Colonic mucosa (tissue), 4 donors: ENCODE measurements at regions not wholly inside any gene's neighbourhood (a gene's known extent, or its start where the extent isn't known, plus 50 kb on each side); places are given as distances from the start of the nearest gene placed in this dataset.

Source experiments
- DNase-seq: peaks from one replicate; pipeline ENCODE4 v3.0.0-alpha.2; 2020
- H3K27ac ChIP-seq: fragments of 200-600 bp; one replicate; pipeline ENCODE4 v1.8.0; 2021
- H3K27me3 ChIP-seq: fragments of 200-600 bp; one replicate; pipeline ENCODE4 v1.8.0; 2021
- H3K36me3 ChIP-seq: fragments of 200-600 bp; one replicate; pipeline ENCODE4 v1.8.0; 2021
- H3K4me1 ChIP-seq: fragments of 200-600 bp; one replicate; pipeline ENCODE4 v1.8.0; 2021; ENCODE audit warnings: mild to moderate bottlenecking
- H3K4me3 ChIP-seq: fragments of 200-600 bp; one replicate; pipeline ENCODE4 v1.8.0; 2021
- H3K9ac ChIP-seq, 2 donors: one replicate each; pipeline ENCODE4 v1.7.0; 2013; ENCODE audit warnings: control low read depth in 2 of 2, low read depth in 2 of 2, low read length in 2 of 2
- H3K9me3 ChIP-seq: fragments of 200-600 bp; one replicate; pipeline ENCODE4 v1.8.0; 2021
- intact Hi-C: fragments of 100-400 bp; cut with DNase I; formaldehyde crosslinking; loops from one replicate; pipeline ENCODE4 v1.14.1; 2022
- TF ChIP-seq, protein P1 (sequence below): fragments of 200-600 bp; IDR thresholded peaks from one replicate; pipeline ENCODE4 v1.8.0; 2022; ENCODE audit warnings: antibody characterized with exemption, mild to moderate bottlenecking
- donor health status: healthy.
- donor health status: DM: no; HTN: no; CAD: no.
- donor health status: DM: no; HTN: no; CAD: no.

GRCh38 chr5:125291447-125291846 is 545.0 kb upstream of the ZNF608 start:
- intact Hi-C loops: no loop called here
- Histone ChIP-seq H3K9ac (no peak overlapping the region), H3K4me3 (no peak overlapping the region), H3K27me3 (no peaks in the 10 kb centered on the region), H3K4me1 (no peaks in the 10 kb centered on the region), H3K9me3 (no peaks in the 10 kb centered on the region), H3K27ac (no peak overlapping the region), H3K36me3 (no peaks in the 10 kb centered on the region)
- DNase-seq: no peak
- TF ChIP-seq, protein P1, sequence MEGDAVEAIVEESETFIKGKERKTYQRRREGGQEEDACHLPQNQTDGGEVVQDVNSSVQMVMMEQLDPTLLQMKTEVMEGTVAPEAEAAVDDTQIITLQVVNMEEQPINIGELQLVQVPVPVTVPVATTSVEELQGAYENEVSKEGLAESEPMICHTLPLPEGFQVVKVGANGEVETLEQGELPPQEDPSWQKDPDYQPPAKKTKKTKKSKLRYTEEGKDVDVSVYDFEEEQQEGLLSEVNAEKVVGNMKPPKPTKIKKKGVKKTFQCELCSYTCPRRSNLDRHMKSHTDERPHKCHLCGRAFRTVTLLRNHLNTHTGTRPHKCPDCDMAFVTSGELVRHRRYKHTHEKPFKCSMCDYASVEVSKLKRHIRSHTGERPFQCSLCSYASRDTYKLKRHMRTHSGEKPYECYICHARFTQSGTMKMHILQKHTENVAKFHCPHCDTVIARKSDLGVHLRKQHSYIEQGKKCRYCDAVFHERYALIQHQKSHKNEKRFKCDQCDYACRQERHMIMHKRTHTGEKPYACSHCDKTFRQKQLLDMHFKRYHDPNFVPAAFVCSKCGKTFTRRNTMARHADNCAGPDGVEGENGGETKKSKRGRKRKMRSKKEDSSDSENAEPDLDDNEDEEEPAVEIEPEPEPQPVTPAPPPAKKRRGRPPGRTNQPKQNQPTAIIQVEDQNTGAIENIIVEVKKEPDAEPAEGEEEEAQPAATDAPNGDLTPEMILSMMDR: no peak

DNA sequence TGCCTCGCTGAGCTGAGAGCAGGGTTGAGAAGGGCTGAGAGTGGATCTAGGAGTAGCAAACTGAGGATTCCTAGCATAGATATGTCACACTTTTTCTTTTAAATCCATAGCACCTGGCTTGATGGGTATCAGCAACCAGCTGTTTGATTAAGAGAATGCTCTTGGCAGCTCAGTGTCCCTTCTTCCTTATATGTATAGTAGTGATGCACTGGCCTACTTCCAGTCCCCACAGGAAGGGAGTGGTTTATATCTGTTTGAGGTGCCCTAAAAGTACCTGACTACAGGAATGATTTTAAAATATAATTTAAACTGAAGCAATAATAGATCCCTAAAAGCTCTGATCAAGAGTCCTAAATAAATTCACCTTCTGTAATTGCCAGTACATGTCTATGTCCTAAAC is 546.8 kb upstream of the ZNF608 start:
- no peak overlapping the region for H3K9ac ChIP-seq
- no peaks in the 10 kb centered on the region for H3K27me3 ChIP-seq
- H3K27ac ChIP-seq: no peak overlapping the region
- no peaks in the 10 kb centered on the region for H3K9me3 ChIP-seq
- no peaks in the 10 kb centered on the region for H3K4me1 ChIP-seq
- intact Hi-C loops: no loop called here
- no peak for DNase-seq
- H3K4me3 ChIP-seq: no peak overlapping the region
- H3K36me3 ChIP-seq: no peaks in the 10 kb centered on the region
- TF ChIP-seq, protein P1: no peak

DNA sequence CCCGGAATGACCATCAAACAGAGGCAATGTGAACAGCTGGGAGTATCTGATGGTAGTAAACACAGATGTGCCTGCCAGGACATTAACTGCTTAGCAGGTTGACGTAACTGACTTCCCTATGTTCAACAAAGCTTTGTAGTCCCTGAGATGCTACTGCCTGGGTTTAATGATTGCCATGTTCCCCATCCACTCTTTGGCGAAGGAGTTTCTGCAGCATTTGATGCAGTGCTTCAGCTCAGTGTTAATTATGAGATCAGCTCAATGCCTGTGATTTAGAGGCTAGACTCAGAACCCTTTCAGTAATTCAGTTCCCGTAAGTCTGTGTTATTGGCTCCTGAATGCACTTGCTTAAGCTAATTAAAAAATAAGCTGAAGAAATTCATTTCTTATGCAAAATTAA is 547.3 kb upstream of the ZNF608 start:
- TF ChIP-seq, protein P1: no peak
- Histone ChIP-seq H3K9ac (no peak overlapping the region), H3K4me1 (no peaks in the 10 kb centered on the region), H3K9me3 (no peaks in the 10 kb centered on the region), H3K36me3 (no peaks in the 10 kb centered on the region), H3K27me3 (no peaks in the 10 kb centered on the region), H3K27ac (no peak overlapping the region), H3K4me3 (no peak overlapping the region)
- DNase-seq: no peak
- intact Hi-C loops: no loop called here

- no peak overlapping the region for H3K4me3 ChIP-seq
- no peaks in the 10 kb centered on the region for H3K9me3 ChIP-seq
- H3K36me3 ChIP-seq: no peaks in the 10 kb centered on the region
- no peaks in the 10 kb centered on the region for H3K4me1 ChIP-seq
- H3K27ac ChIP-seq: no peak overlapping the region
- no peak overlapping the region for H3K9ac ChIP-seq
- DNase-seq: no peak
- TF ChIP-seq, protein P1: no peak
- intact Hi-C loops: no loop called here
- no peaks in the 10 kb centered on the region for H3K27me3 ChIP-seq
Observed at GRCh38 chr5:125294844-125295243, 548.4 kb upstream of the ZNF608 start.

- no peaks in the 10 kb centered on the region for H3K27me3 ChIP-seq
- TF ChIP-seq, protein P1: no peak
- no peaks in the 10 kb centered on the region for H3K9me3 ChIP-seq
- H3K27ac ChIP-seq: no peak overlapping the region
- intact Hi-C loops: no loop called here
- H3K9ac ChIP-seq: no peak overlapping the region
- no peaks in the 10 kb centered on the region for H3K4me1 ChIP-seq
- DNase-seq: no peak
- no peak overlapping the region for H3K4me3 ChIP-seq
- H3K36me3 ChIP-seq: no peaks in the 10 kb centered on the region
Observed at GRCh38 chr5:125295405-125295872, 549.0 kb upstream of the ZNF608 start.

DNA sequence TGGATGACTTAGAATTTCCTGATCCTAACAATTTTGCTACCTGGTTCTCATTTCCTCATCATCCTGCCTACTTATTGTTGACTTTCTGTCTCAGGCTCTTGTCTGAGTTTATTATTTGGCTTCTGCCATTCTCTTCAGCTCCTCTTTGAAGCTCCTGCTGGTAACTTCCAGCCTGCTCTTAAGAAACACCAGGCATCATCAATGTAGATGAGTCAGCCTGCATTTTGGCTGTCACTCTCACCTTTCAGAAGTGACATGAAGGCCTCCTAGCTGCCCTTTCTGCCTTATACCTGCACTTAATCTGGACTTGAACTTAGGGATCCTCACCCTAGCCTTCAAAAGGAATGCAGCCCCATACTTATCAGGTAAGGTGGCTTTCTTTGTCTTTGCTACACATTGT is 551.8 kb upstream of the ZNF608 start:
- Histone ChIP-seq H3K27me3 (no peaks in the 10 kb centered on the region), H3K4me1 (no peaks in the 10 kb centered on the region), H3K9ac (no peak overlapping the region), H3K4me3 (no peak overlapping the region), H3K27ac (no peak overlapping the region), H3K36me3 (no peaks in the 10 kb centered on the region), H3K9me3 (no peaks in the 10 kb centered on the region)
- DNase-seq: no peak
- intact Hi-C loops: no loop called here
- TF ChIP-seq, protein P1: no peak
